ENCODE measurements at regions not wholly inside any gene's neighbourhood (a gene's known extent, or its start where the extent isn't known, plus 50 kb on each side); places are given as distances from the start of the nearest gene placed in this dataset.

- H3K4me3 Mint-ChIP-seq, result no peak overlapping the region
- H3K27ac Mint-ChIP-seq, result no peak overlapping the region
- H3K4me1 Mint-ChIP-seq (ENCODE audit: low read depth), result no peaks in the 10 kb centered on the region
- intact Hi-C loops (cut with micrococcal nuclease), result no loop called here
- no peaks in the 10 kb centered on the region for H3K9me3 Mint-ChIP-seq
- H3K36me3 Mint-ChIP-seq (ENCODE audit: low read depth), result no peaks in the 10 kb centered on the region
- no peaks in the 10 kb centered on the region for H3K27me3 Mint-ChIP-seq (ENCODE audit: insufficient read depth)
- DNase-seq (ENCODE audit: low spot score), result no peak
Observed at GRCh38 chr11:27204529-27204928, 158.5 kb downstream of the CCDC34 start.

- Mint-ChIP-seq H3K9me3 (no peaks in the 10 kb centered on the region), H3K27me3 (ENCODE audit: insufficient read depth) (no peaks in the 10 kb centered on the region), H3K4me1 (ENCODE audit: low read depth) (no peaks in the 10 kb centered on the region), H3K4me3 (no peak overlapping the region), H3K36me3 (ENCODE audit: low read depth) (no peaks in the 10 kb centered on the region), H3K27ac (no peak overlapping the region)
- DNase-seq (ENCODE audit: low spot score), result no peak
- intact Hi-C loops (cut with micrococcal nuclease), result no loop called here
Observed at GRCh38 chr11:27203077-27203647, 159.9 kb downstream of the CCDC34 start.

GRCh38 chr11:27201454-27202302 is 161.1 kb downstream of the BBOX1 start:
- Mint-ChIP-seq H3K27me3 (ENCODE audit: insufficient read depth) (no peaks in the 10 kb centered on the region), H3K9me3 (no peaks in the 10 kb centered on the region), H3K27ac (no peak overlapping the region), H3K4me1 (ENCODE audit: low read depth) (no peaks in the 10 kb centered on the region), H3K36me3 (ENCODE audit: low read depth) (no peaks in the 10 kb centered on the region), H3K4me3 (no peak overlapping the region)
- intact Hi-C loops (cut with micrococcal nuclease), result no loop called here
- DNase-seq (ENCODE audit: low spot score), result no peak

GRCh38 chr11:27200779-27201453 is 160.3 kb downstream of the BBOX1 start:
- no peaks in the 10 kb centered on the region for H3K4me1 Mint-ChIP-seq (ENCODE audit: low read depth)
- H3K27ac Mint-ChIP-seq, result no peak overlapping the region
- intact Hi-C loops (cut with micrococcal nuclease), result no loop called here
- DNase-seq (ENCODE audit: low spot score), result no peak
- no peaks in the 10 kb centered on the region for H3K27me3 Mint-ChIP-seq (ENCODE audit: insufficient read depth)
- no peaks in the 10 kb centered on the region for H3K36me3 Mint-ChIP-seq (ENCODE audit: low read depth)
- H3K9me3 Mint-ChIP-seq, result no peaks in the 10 kb centered on the region
- no peak overlapping the region for H3K4me3 Mint-ChIP-seq

GRCh38 chr11:27196203-27196897 is 155.7 kb downstream of the BBOX1 start:
- DNase-seq (ENCODE audit: low spot score), result no peak
- Mint-ChIP-seq H3K4me3 (no peak overlapping the region), H3K27me3 (ENCODE audit: insufficient read depth) (peaks cover 2% of the 10 kb centered on the region), H3K36me3 (ENCODE audit: low read depth) (no peaks in the 10 kb centered on the region), H3K4me1 (ENCODE audit: low read depth) (no peaks in the 10 kb centered on the region), H3K9me3 (no peaks in the 10 kb centered on the region), H3K27ac (no peak overlapping the region)
- intact Hi-C loops (cut with micrococcal nuclease), result no loop called here

GRCh38 chr11:27195837-27196202 is 155.2 kb downstream of the BBOX1 start:
- no peaks in the 10 kb centered on the region for H3K4me1 Mint-ChIP-seq (ENCODE audit: low read depth)
- H3K27ac Mint-ChIP-seq, result no peak overlapping the region
- no peaks in the 10 kb centered on the region for H3K36me3 Mint-ChIP-seq (ENCODE audit: low read depth)
- intact Hi-C loops (cut with micrococcal nuclease), result no loop called here
- no peaks in the 10 kb centered on the region for H3K9me3 Mint-ChIP-seq
- peaks cover 2% of the 10 kb centered on the region for H3K27me3 Mint-ChIP-seq (ENCODE audit: insufficient read depth)
- no peak overlapping the region for H3K4me3 Mint-ChIP-seq
- no peak for DNase-seq (ENCODE audit: low spot score)

- Mint-ChIP-seq H3K36me3 (ENCODE audit: low read depth) (no peaks in the 10 kb centered on the region), H3K27ac (no peak overlapping the region), H3K9me3 (no peaks in the 10 kb centered on the region), H3K27me3 (ENCODE audit: insufficient read depth) (peaks cover 2% of the 10 kb centered on the region), H3K4me3 (no peak overlapping the region), H3K4me1 (ENCODE audit: low read depth) (no peaks in the 10 kb centered on the region)
- intact Hi-C loops (cut with micrococcal nuclease), result no loop called here
- no peak for DNase-seq (ENCODE audit: low spot score)
Observed at GRCh38 chr11:27194976-27195375, 154.4 kb downstream of the BBOX1 start.

- H3K36me3 Mint-ChIP-seq (ENCODE audit: low read depth), result no peaks in the 10 kb centered on the region
- no peak for DNase-seq (ENCODE audit: low spot score)
- no peaks in the 10 kb centered on the region for H3K4me1 Mint-ChIP-seq (ENCODE audit: low read depth)
- H3K4me3 Mint-ChIP-seq, result no peak overlapping the region
- no peak overlapping the region for H3K27ac Mint-ChIP-seq
- no peaks in the 10 kb centered on the region for H3K9me3 Mint-ChIP-seq
- peaks cover 2% of the 10 kb centered on the region for H3K27me3 Mint-ChIP-seq (ENCODE audit: insufficient read depth)
- intact Hi-C loops (cut with micrococcal nuclease), result no loop called here
Observed at GRCh38 chr11:27193434-27194225, 153.0 kb downstream of the BBOX1 start.

GRCh38 chr11:27192184-27192583 is 151.6 kb downstream of the BBOX1 start:
- Mint-ChIP-seq H3K36me3 (ENCODE audit: low read depth) (no peaks in the 10 kb centered on the region), H3K4me1 (ENCODE audit: low read depth) (no peaks in the 10 kb centered on the region), H3K4me3 (no peak overlapping the region), H3K27me3 (ENCODE audit: insufficient read depth) (peaks cover 7% of the 10 kb centered on the region), H3K9me3 (no peaks in the 10 kb centered on the region), H3K27ac (no peak overlapping the region)
- intact Hi-C loops (cut with micrococcal nuclease), result no loop called here
- no peak for DNase-seq (ENCODE audit: low spot score)

GRCh38 chr11:27191639-27192038 is 151.0 kb downstream of the BBOX1 start:
- no peaks in the 10 kb centered on the region for H3K9me3 Mint-ChIP-seq
- intact Hi-C loops (cut with micrococcal nuclease), result no loop called here
- peaks cover 7% of the 10 kb centered on the region for H3K27me3 Mint-ChIP-seq (ENCODE audit: insufficient read depth)
- no peak for DNase-seq (ENCODE audit: low spot score)
- no peak overlapping the region for H3K27ac Mint-ChIP-seq
- no peaks in the 10 kb centered on the region for H3K4me1 Mint-ChIP-seq (ENCODE audit: low read depth)
- no peak overlapping the region for H3K4me3 Mint-ChIP-seq
- H3K36me3 Mint-ChIP-seq (ENCODE audit: low read depth), result no peaks in the 10 kb centered on the region

GRCh38 chr11:27188696-27189095 is 148.1 kb downstream of the BBOX1 start:
- Mint-ChIP-seq H3K4me1 (ENCODE audit: low read depth) (no peaks in the 10 kb centered on the region), H3K36me3 (ENCODE audit: low read depth) (no peaks in the 10 kb centered on the region), H3K27me3 (ENCODE audit: insufficient read depth) (peaks cover 5% of the 10 kb centered on the region), H3K4me3 (no peak overlapping the region), H3K9me3 (no peaks in the 10 kb centered on the region), H3K27ac (no peak overlapping the region)
- intact Hi-C loops (cut with micrococcal nuclease), result no loop called here
- DNase-seq (ENCODE audit: low spot score), result no peak

- intact Hi-C loops (cut with micrococcal nuclease), result no loop called here
- no peaks in the 10 kb centered on the region for H3K9me3 Mint-ChIP-seq
- H3K4me1 Mint-ChIP-seq (ENCODE audit: low read depth), result no peaks in the 10 kb centered on the region
- no peak overlapping the region for H3K27ac Mint-ChIP-seq
- H3K36me3 Mint-ChIP-seq (ENCODE audit: low read depth), result no peaks in the 10 kb centered on the region
- DNase-seq (ENCODE audit: low spot score), result no peak
- no peak overlapping the region for H3K4me3 Mint-ChIP-seq
- H3K27me3 Mint-ChIP-seq (ENCODE audit: insufficient read depth), result peaks cover 5% of the 10 kb centered on the region
Observed at GRCh38 chr11:27187848-27188621, 147.4 kb downstream of the BBOX1 start.
